ENCODE measurements at regions not wholly inside any gene's neighbourhood (a gene's known extent, or its start where the extent isn't known, plus 50 kb on each side); places are given as distances from the start of the nearest gene placed in this dataset.
"Not testable (repeated sequence)": the region's sequence is repeated elsewhere in the genome, so short reads cannot be mapped to it uniquely, and the experiment has no call there.

- DNase-seq (ENCODE audit: low read depth, low spot score) = not testable (repeated sequence)
Observed at GRCh38 chr4:53877096-53877495, 187.3 kb downstream of the CHIC2 start.

DNA sequence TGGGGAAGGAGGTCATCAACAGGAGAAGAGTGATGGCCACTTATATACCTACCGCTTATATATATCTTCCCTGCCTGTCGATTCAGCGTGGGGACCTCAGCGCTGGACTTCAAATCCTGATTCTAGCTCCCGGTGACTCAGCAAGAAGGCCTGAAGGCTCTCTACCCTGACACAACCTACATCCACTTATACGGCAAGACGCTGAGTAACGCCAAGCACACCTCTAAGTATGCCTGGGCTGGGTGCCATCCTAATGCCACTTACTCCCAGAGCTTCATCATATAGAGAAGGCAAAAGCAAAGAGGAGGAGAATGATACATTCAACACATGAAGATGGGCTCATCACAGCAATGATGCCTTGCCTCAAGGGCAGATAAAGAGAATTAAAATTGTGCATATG is 198.3 kb downstream of the CHIC2 start:
- DNase-seq (ENCODE audit: low read depth, low spot score) = no peak

GRCh38 chr4:53865054-53865453 is 199.4 kb downstream of the CHIC2 start:
- no peak for DNase-seq (ENCODE audit: low read depth, low spot score)

DNA sequence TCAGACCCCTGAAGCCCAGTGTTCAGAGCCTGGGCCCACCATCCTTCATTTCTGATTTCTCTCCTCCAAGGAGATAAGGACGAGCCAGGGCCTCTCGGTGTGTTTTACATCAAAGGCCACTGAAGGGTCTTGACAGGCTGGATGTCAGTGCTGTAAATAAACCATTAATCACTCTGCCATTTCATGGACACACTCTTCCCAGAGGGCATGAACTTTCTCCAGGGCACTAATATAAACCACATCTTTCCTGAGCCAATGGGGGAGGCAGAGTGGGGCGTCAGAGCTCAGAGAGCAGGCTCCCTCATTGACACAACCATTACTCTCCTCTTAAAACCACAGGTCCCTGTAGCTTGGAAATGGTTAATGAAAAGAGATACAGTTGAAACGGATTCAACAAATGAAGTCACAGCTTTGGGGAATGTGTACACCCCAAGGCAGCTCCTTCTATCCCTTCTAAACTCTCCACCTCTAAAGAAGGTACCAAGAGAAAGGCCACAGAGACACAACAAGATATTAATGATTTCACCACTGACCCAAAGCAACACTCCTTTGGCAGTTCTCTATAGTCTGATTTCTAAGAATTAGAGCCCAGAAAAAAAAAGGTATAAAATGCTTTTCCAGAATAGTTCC is 200.6 kb downstream of the CHIC2 start:
- DNase-seq (ENCODE audit: low read depth, low spot score) = no peak

DNA sequence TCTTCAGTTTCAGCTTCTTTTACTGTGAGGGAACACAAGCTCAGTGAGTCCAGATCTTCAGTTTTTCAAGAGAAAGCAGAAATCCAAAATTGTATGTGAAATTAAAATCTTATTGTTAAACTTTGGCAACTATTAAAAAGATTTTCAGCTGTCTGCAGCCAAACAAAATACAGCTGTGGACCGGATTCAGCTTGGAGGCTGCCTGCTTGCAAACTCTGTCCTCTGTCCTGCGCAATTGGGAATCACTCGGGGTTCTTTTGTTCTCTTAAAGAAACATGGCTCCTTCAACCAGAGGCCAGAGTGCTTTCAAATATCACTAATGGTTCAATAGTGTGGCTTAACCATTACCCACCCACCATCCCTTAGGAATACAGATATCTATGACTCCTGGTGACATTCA is 201.2 kb downstream of the CHIC2 start:
- no peak for DNase-seq (ENCODE audit: low read depth, low spot score)

- DNase-seq (ENCODE audit: low read depth, low spot score) = no peak
Observed at GRCh38 chr4:53861856-53862610, 202.4 kb downstream of the CHIC2 start.

GRCh38 chr4:53859305-53859704 is 205.1 kb downstream of the CHIC2 start:
- DNase-seq (ENCODE audit: low read depth, low spot score) = no peak

- no peak for DNase-seq (ENCODE audit: low read depth, low spot score)
Observed at GRCh38 chr4:53858744-53859143, 205.7 kb downstream of the CHIC2 start.

DNA sequence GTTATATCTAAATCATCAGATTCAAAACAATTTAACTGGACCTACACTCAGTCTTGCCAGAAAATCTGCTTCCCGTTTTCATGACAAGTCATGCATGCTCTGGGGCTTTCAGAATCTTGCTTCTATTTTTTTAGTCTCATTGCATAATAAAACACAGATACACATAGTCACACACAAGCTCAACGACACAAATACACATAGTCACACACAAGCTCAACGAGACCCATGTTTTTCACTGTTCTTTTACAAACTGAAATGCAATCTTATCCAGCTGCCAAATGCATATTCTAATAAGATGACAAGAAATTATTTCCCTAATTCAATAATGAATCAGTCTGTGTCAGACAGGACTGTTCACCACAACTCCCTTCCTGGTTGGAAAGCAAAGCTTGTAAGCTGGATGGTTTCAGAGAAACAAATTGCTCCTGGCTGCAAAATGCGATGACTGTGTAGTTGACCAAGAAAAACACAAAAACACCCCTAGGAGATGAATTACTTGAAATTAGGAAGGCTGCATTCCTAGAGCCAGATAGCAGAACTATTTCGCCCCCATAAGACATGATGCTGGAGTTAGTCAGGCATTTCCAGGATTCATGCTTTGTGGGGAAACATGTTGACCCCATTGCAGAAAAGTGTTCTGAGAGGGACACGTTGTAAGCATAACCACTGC is 208.7 kb downstream of the CHIC2 start:
- DNase-seq (ENCODE audit: low read depth, low spot score) = no peak

GRCh38 chr4:53854991-53855568 is 209.3 kb downstream of the CHIC2 start:
- DNase-seq (ENCODE audit: low read depth, low spot score) = no peak

DNA sequence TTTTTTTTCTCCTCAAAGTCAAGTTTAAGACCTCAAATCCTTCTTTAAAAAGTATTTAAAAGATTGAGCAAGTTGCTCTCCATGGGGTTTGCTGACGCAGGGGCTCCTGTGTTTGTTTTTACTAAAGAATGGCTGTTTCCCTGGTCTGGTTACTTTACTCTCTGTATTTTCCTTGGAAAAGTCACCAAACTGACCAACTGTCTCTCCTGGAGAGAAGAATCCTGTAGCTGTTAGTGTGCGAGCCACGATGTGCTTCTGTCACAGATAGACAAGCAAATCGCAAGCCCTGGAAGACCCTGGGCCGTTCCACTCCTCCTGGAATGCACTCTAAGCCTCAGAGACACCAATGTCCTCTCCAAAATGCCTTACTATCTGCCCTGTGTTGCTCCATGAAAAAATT is 212.1 kb downstream of the CHIC2 start:
- DNase-seq (ENCODE audit: low read depth, low spot score) = no peak

- no peak for DNase-seq (ENCODE audit: low read depth, low spot score)
Observed at GRCh38 chr4:53847965-53848364, 216.4 kb downstream of the CHIC2 start.

GRCh38 chr4:53844551-53844950 is 219.9 kb downstream of the CHIC2 start:
- no peak for DNase-seq (ENCODE audit: low read depth, low spot score)

- DNase-seq (ENCODE audit: low read depth, low spot score) = no peak
Observed at GRCh38 chr4:53844133-53844532, 220.3 kb downstream of the CHIC2 start.

- DNase-seq (ENCODE audit: low read depth, low spot score) = no peak
Observed at GRCh38 chr4:53841711-53842110, 222.7 kb downstream of the CHIC2 start.

- no peak for DNase-seq (ENCODE audit: low read depth, low spot score)
Observed at GRCh38 chr4:53840643-53841042, 223.8 kb downstream of the CHIC2 start.

- DNase-seq (ENCODE audit: low read depth, low spot score) = not testable (repeated sequence)
Observed at GRCh38 chr4:53833302-53834003, 231.0 kb downstream of the CHIC2 start.

- DNase-seq (ENCODE audit: low read depth, low spot score) = no peak
Observed at GRCh38 chr4:53832549-53832948, 231.9 kb downstream of the CHIC2 start.

GRCh38 chr4:53830511-53830910 is 233.9 kb downstream of the CHIC2 start:
- no peak for DNase-seq (ENCODE audit: low read depth, low spot score)

DNA sequence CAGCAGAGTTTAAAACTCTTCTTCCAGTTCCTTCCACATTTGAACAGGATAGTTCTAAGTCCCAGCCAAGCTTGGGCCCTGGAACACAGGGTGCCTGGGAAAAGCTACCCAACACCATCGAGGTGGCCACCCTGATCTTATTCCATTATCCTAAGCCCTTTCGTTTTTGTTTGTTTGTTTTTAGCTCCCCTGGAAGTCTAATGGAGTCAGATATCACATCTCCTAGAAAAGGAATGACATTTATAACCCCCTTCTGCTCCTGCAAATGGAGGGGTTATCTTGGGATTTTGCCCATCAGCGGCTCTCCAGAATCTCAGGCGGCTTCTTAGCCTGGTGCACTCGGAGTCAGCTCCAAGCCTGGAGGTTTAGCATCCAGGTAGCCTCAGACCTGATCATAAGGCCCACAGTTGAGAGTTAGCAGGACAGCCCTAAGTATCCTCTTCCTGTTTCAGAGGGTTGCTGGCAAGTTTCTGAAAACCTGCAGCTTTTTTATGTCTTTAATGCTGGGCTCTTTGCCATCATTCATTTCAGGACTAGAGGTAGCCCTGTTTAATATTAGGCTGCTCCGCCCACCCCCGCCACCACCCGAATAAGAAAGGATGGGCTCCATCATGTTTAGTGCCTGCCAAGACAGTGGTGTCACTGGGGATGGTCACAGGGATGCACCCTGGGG is 230.0 kb upstream of the LNX1 start:
- no peak for DNase-seq (ENCODE audit: low read depth, low spot score)

- DNase-seq (ENCODE audit: low read depth, low spot score) = no peak
Observed at GRCh38 chr4:53818104-53818503, 226.8 kb upstream of the LNX1 start.

All from pulmonary artery endothelial cell (primary cell).